SU-DHL-6 (cell line): ENCODE measurements at regions not wholly inside any gene's neighbourhood (a gene's known extent, or its start where the extent isn't known, plus 50 kb on each side); places are given as distances from the start of the nearest gene placed in this dataset.

ENCODE experiments used
- H2AFZ ChIP-seq: fragments of 200-600 bp; sonication (generic); 2 replicates; pipeline ENCODE4 v1.6.1; 2014; ENCODE audit warnings: low read depth, mild to moderate bottlenecking, moderate library complexity, mixed read lengths, antibody characterized with exemption, low read length; ENCODE audit not compliant: severe bottlenecking
- H3F3A ChIP-seq: fragments of 200-600 bp; shearing (Covaris generic); 2 replicates; pipeline ENCODE4 v1.6.0; 2016; ENCODE audit warnings: antibody characterized with exemption, mild to moderate bottlenecking; ENCODE audit not compliant: insufficient read depth
- H3K27ac ChIP-seq: fragments of 200-600 bp; sonication (generic); 2 replicates; pipeline ENCODE4 v1.5.1; 2016; ENCODE audit warnings: low read depth, mild to moderate bottlenecking, low read length, moderate library complexity, mixed read lengths
- H3K27me3 ChIP-seq: fragments of 200-600 bp; sonication (generic), shearing (Covaris generic); 2 replicates; pipeline ENCODE4 v1.6.0; 2014; ENCODE audit warnings: mild to moderate bottlenecking, low read length
- H3K36me3 ChIP-seq: fragments of 200-600 bp; sonication (generic); 2 replicates; pipeline ENCODE4 v1.6.1; 2014; ENCODE audit warnings: mild to moderate bottlenecking, low read length, mixed read lengths
- H3K4me2 ChIP-seq: fragments of 300-600, 200-600 bp; shearing (Covaris generic), sonication (generic); 2 replicates; pipeline ENCODE4 v1.6.0; 2014; ENCODE audit warnings: low read length, low read depth, mild to moderate bottlenecking; ENCODE audit not compliant: poor library complexity, severe bottlenecking
- H3K4me3 ChIP-seq: fragments of 200-600 bp; sonication (generic); 2 replicates; pipeline ENCODE4 v1.5.1; 2014; ENCODE audit warnings: antibody characterized with exemption, low read length, mild to moderate bottlenecking, mixed read lengths; ENCODE audit not compliant: insufficient read depth, poor library complexity, severe bottlenecking
- H3K79me2 ChIP-seq: fragments of 200-600 bp; sonication (generic); 2 replicates; pipeline ENCODE4 v1.6.1; 2014; ENCODE audit warnings: mild to moderate bottlenecking, low read length, moderate library complexity; ENCODE audit not compliant: insufficient read depth
- H3K9ac ChIP-seq: fragments of 200-600 bp; sonication (generic); 2 replicates; pipeline ENCODE4 v1.7.0; 2014; ENCODE audit warnings: mild to moderate bottlenecking, low read length
- H3K9me2 ChIP-seq: fragments of 200-600 bp; sonication (generic); replicated peaks from 2 replicates; pipeline ENCODE4 v1.6.1; 2014; ENCODE audit warnings: low read length; ENCODE audit not compliant: insufficient read depth
- H3K9me3 ChIP-seq: fragments of 200-600 bp; sonication (generic); 2 replicates; pipeline ENCODE4 v1.6.1; 2014; ENCODE audit warnings: low read length, mixed read lengths; ENCODE audit not compliant: insufficient read depth
- H4K20me1 ChIP-seq: fragments of 200-600 bp; sonication (generic); 2 replicates; pipeline ENCODE4 v1.6.1; 2014; ENCODE audit warnings: low read depth, mild to moderate bottlenecking, antibody characterized with exemption, low read length, moderate library complexity, mixed read lengths
- EZH2phosphoT487 ChIP-seq: fragments of 200-600 bp; sonication (generic), shearing (Covaris generic); conservative IDR thresholded peaks from 2 replicates; pipeline ENCODE4 v1.6.1; 2018; ENCODE audit warnings: mild to moderate bottlenecking, antibody characterized with exemption, low read length, moderate library complexity, mixed read lengths
- TF ChIP-seq, protein P1 (sequence below): fragments of 200-600 bp; sonication (generic); IDR thresholded peaks from one replicate; pipeline ENCODE4 v1.5.1; 2017; ENCODE audit warnings: antibody characterized with exemption, mild to moderate bottlenecking, low read length, moderate library complexity; ENCODE audit not compliant: insufficient read depth, poor library complexity, severe bottlenecking

- no peak overlapping the region for H3K4me3 ChIP-seq
- H4K20me1 ChIP-seq = no peaks in the 10 kb centered on the region
- H2AFZ ChIP-seq = no peak overlapping the region
- H3K4me2 ChIP-seq = no peak overlapping the region
- TF ChIP-seq EZH2phosphoT487 = no peak
- TF ChIP-seq, protein P1, sequence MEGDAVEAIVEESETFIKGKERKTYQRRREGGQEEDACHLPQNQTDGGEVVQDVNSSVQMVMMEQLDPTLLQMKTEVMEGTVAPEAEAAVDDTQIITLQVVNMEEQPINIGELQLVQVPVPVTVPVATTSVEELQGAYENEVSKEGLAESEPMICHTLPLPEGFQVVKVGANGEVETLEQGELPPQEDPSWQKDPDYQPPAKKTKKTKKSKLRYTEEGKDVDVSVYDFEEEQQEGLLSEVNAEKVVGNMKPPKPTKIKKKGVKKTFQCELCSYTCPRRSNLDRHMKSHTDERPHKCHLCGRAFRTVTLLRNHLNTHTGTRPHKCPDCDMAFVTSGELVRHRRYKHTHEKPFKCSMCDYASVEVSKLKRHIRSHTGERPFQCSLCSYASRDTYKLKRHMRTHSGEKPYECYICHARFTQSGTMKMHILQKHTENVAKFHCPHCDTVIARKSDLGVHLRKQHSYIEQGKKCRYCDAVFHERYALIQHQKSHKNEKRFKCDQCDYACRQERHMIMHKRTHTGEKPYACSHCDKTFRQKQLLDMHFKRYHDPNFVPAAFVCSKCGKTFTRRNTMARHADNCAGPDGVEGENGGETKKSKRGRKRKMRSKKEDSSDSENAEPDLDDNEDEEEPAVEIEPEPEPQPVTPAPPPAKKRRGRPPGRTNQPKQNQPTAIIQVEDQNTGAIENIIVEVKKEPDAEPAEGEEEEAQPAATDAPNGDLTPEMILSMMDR = no peak
- no peaks in the 10 kb centered on the region for H3K9me2 ChIP-seq
- H3K9ac ChIP-seq = no peak overlapping the region
- no peaks in the 10 kb centered on the region for H3F3A ChIP-seq
- H3K36me3 ChIP-seq = no peaks in the 10 kb centered on the region
- no peak overlapping the region for H3K27ac ChIP-seq
- no peaks in the 10 kb centered on the region for H3K27me3 ChIP-seq
- H3K79me2 ChIP-seq = no peaks in the 10 kb centered on the region
- no peaks in the 10 kb centered on the region for H3K9me3 ChIP-seq
Measured at GRCh38 chr9:87180841-87181240, 233.5 kb upstream of the GAS1 start.

- Histone ChIP-seq H3K9ac (no peak overlapping the region), H3K4me2 (no peak overlapping the region), H3K36me3 (no peaks in the 10 kb centered on the region), H3K9me2 (no peaks in the 10 kb centered on the region), H3K27ac (no peak overlapping the region), H4K20me1 (no peaks in the 10 kb centered on the region), H3K79me2 (no peaks in the 10 kb centered on the region), H3F3A (no peaks in the 10 kb centered on the region), H3K27me3 (no peaks in the 10 kb centered on the region), H3K9me3 (no peaks in the 10 kb centered on the region), H2AFZ (no peak overlapping the region), H3K4me3 (no peak overlapping the region)
- TF ChIP-seq, protein P1 = no peak
- no peak for TF ChIP-seq EZH2phosphoT487
Measured at GRCh38 chr9:87181670-87182069, 234.4 kb upstream of the GAS1 start.

DNA sequence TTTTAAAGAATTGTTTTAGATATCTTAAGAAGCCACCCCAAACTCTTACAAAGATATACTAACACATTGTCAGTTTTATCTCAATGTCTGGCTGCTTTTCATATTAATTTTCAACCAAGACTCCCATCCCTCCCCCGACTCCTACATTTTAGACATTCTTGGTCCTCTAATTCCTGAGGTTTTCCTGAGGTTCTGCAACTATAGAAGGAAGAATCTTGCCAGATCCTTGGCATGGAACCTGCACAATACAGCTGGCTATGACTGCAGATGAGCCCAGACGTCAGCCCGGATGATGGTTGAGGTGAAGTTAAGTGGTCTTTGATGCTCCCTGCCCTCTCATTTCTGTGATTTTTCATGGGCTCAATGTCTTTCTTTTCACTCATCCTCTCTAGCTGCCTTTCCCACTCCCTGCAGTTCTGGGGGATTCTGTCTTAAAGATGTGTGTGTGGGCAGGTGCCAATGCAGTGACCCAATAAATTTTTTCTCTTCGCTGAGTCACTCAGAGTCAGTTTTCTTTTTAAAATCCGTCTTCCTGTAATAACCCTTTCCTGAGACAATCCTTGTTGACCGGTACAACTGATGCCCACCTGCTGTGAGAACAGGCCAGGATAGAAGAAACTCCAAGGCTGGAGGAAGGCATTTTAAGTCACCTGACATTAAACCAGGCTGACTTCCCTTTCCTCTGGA lies 237.8 kb upstream of the GAS1 start:
- no peak overlapping the region for H2AFZ ChIP-seq
- no peaks in the 10 kb centered on the region for H3K9me3 ChIP-seq
- no peaks in the 10 kb centered on the region for H3K79me2 ChIP-seq
- H3F3A ChIP-seq = no peaks in the 10 kb centered on the region
- H3K27me3 ChIP-seq = no peaks in the 10 kb centered on the region
- no peak overlapping the region for H3K4me3 ChIP-seq
- H3K36me3 ChIP-seq = no peaks in the 10 kb centered on the region
- TF ChIP-seq EZH2phosphoT487 = no peak
- TF ChIP-seq, protein P1 = no peak
- no peaks in the 10 kb centered on the region for H3K9me2 ChIP-seq
- no peak overlapping the region for H3K27ac ChIP-seq
- H3K9ac ChIP-seq = no peak overlapping the region
- H3K4me2 ChIP-seq = no peak overlapping the region
- H4K20me1 ChIP-seq = no peaks in the 10 kb centered on the region
